ENCODE measurements at regions not wholly inside any gene's neighbourhood (a gene's known extent, or its start where the extent isn't known, plus 50 kb on each side); places are given as distances from the start of the nearest gene placed in this dataset.
A peak's percentile ranks its signal among the peaks of the same experiment; 100 is the strongest.

DNA sequence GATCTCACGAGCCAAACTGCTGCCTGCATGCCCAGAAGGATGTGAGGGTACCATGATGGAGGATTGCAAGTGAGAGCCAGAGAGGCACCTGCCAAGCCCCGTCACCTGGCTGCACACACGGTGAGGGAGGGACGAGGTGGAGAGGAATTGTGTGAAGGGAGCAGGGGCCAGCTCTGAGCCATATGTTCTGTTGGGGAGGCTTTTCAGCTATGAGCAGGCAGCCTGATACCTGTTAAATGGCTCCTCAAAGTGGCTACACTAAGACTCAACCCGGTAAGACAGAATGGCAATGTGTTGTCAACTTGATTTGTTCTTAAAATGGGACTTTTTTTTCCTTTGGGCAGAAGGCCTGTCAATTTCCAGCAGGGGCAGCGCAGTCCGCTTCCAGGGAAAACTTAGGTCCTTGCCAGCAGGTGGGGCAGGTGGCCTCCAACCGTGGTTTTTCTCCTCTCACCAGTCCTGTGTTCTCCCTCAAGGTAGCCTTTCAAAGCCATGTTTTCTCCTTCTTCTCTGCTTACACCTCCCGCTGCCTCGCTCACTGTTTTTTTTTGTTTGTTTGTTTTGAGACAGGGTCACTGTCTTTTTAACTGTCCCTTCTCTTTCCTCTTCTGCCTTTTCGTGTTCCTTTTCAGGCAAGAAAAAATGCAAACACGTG, 57.7 kb upstream of the ZNRF2 start:
- Histone ChIP-seq H3K4me2 (peak overlapping the region; percentile 41 to 91 (median 76)), H3K27ac (peak overlapping the region; percentile 61 to 78 (median 74)), H3K4me1 (peaks cover 29 to 80% (median 53%) of the 10 kb centered on the region in 10 experiments), H3K4me3 (no peak overlapping the region; a peak in 1 of 20 replicates), H3K27me3 (no peaks in the 10 kb centered on the region), H3K36me3 (no peaks in the 10 kb centered on the region), H3K9me3 (replicated peaks in 1 of 11) (peaks cover 0 to 17% (median 0%) of the 10 kb centered on the region in 11 experiments; a peak in 7 of 22 replicates), H4K20me1 (no peaks in the 10 kb centered on the region), H3K9ac (peak overlapping the region; percentile 36 to 64 (median 51); a peak in 19 of 22 replicates)
- no peak for TF ChIP-seq Cebpa-rat (IDR thresholded peaks at IDR 0.05)

DNA sequence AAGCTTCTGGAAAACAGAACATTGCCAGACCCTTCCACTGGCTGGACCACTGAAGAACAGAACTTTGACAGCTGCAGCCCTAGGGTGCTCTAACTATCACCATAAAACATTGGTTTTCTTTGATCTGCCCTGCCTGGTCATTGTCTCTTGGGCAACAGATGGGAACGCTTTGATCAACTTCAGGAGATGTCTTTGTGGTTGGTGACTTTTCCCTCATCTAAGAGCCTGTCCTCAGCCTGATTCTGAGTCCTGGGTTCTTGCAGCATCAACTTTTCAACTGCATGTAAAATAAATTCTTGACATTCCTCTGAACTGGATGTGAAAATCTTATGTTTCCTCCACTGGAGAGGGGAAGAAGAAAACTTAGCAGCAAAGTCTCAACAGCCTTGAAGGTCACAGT, 53.1 kb upstream of the ZNRF2 start:
- no peak for TF ChIP-seq Cebpa-rat (IDR thresholded peaks at IDR 0.05)
- H3K4me3 ChIP-seq, result no peak overlapping the region
- H3K9me3 ChIP-seq (replicated peaks in 1 of 11), result peaks cover 0 to 6% (median 0%) of the 10 kb centered on the region in 11 experiments; a peak in 2 of 22 replicates
- H4K20me1 ChIP-seq, result no peaks in the 10 kb centered on the region
- H3K9ac ChIP-seq, result no peak overlapping the region
- H3K27ac ChIP-seq, result no peak overlapping the region
- H3K4me1 ChIP-seq, result peaks cover 17 to 63% (median 23%) of the 10 kb centered on the region in 10 experiments
- H3K27me3 ChIP-seq, result no peaks in the 10 kb centered on the region
- H3K4me2 ChIP-seq, result peak overlapping the region; percentile 18 to 62 (median 31); a peak in 21 of 22 replicates
- no peaks in the 10 kb centered on the region for H3K36me3 ChIP-seq

DNA sequence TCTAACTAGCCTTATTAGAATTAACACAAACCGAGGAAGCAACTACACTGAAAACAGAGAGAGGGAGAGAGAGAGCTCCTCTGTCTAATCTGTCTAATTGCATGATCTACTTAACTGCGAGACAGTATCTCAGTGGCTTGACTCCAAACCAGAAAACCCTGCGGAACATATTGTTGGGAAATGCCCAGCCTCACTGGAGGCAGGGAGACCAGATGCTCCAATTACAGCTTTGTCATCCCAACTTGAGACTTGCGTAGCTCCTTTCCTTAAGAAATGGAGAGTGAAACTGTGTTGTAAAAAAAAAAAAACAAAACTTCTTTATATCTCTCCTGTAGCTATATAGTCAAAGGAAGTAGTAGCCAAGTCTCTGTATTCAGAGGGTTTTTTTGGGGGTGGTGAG, 52.0 kb upstream of the ZNRF2 start:
- Histone ChIP-seq H3K9ac (no peak overlapping the region), H3K36me3 (no peaks in the 10 kb centered on the region), H3K4me1 (peaks cover 12 to 63% (median 15%) of the 10 kb centered on the region in 10 experiments), H3K27me3 (no peaks in the 10 kb centered on the region), H3K4me2 (peak overlapping the region in 1 of 11 experiments; percentile 2; a peak in 1 of 22 replicates), H4K20me1 (no peaks in the 10 kb centered on the region), H3K4me3 (no peak overlapping the region), H3K27ac (no peak overlapping the region), H3K9me3 (replicated peaks in 1 of 11) (peaks cover 0 to 11% (median 0%) of the 10 kb centered on the region in 11 experiments; a peak in 3 of 22 replicates)
- TF ChIP-seq Cebpa-rat (IDR thresholded peaks at IDR 0.05), result no peak

Measured in BLaER1 treated with 17β-estradiol and CSF1 and Interleukin-3, amounts not matched to agents 10 nM and 100 nM (cell line).